GM10266 (cell line): ENCODE measurements at regions not wholly inside any gene's neighbourhood (a gene's known extent, or its start where the extent isn't known, plus 50 kb on each side); places are given as distances from the start of the nearest gene placed in this dataset.

Experiments
- DNase-seq: peaks from one replicate; pipeline ENCODE4 v3.0.0; 2012; ENCODE audit errors: extremely low spot score
- TF ChIP-seq, protein P1 (sequence below): IDR thresholded peaks from 2 replicates; pipeline ENCODE4 v1.5.1; 2012; ENCODE audit warnings: mild to moderate bottlenecking, low read depth; ENCODE audit not compliant: control insufficient read depth, insufficient read depth; ENCODE audit errors: missing control alignments

DNA sequence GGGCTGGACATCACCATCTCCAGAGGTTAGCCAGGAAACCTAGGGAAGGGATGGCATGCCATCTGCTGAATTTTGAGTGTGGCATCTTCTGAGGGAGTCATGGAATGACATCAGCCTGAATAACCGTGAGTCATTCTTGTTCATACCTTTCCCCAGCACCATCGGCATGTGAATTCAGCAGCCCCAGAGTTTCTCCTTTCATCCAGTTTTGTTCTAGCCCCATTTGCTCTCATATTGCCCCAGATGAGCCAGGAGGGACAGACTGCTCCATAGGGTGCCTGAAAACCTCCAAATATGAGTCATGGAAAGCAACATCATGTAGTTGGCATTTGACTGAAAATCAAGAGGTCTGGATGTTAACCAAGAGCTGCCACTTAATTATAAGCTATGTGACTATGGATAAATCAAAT lies 219.2 kb upstream of the SGK1 start:
- no peak for DNase-seq
- TF ChIP-seq, protein P1, sequence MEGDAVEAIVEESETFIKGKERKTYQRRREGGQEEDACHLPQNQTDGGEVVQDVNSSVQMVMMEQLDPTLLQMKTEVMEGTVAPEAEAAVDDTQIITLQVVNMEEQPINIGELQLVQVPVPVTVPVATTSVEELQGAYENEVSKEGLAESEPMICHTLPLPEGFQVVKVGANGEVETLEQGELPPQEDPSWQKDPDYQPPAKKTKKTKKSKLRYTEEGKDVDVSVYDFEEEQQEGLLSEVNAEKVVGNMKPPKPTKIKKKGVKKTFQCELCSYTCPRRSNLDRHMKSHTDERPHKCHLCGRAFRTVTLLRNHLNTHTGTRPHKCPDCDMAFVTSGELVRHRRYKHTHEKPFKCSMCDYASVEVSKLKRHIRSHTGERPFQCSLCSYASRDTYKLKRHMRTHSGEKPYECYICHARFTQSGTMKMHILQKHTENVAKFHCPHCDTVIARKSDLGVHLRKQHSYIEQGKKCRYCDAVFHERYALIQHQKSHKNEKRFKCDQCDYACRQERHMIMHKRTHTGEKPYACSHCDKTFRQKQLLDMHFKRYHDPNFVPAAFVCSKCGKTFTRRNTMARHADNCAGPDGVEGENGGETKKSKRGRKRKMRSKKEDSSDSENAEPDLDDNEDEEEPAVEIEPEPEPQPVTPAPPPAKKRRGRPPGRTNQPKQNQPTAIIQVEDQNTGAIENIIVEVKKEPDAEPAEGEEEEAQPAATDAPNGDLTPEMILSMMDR: no peak

DNA sequence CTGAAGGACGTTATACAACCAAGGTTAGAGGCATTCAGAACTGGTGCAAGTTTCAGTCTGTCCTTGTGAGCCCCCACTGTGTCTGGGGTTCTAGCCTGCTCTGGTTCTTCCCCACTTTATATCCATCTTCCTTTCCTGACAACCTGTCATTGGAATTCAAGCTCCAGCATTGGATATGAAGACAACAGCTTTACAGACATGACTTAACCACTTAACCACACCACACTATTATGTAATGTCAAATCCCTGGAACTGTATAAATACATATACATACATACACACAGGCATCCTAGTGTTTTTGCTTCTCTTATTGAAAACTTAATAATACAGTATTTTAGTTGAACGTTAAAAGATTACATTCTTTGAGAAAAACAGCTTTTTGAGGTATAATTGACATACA lies 217.9 kb upstream of the SGK1 start:
- no peak for DNase-seq
- TF ChIP-seq, protein P1: no peak

DNA sequence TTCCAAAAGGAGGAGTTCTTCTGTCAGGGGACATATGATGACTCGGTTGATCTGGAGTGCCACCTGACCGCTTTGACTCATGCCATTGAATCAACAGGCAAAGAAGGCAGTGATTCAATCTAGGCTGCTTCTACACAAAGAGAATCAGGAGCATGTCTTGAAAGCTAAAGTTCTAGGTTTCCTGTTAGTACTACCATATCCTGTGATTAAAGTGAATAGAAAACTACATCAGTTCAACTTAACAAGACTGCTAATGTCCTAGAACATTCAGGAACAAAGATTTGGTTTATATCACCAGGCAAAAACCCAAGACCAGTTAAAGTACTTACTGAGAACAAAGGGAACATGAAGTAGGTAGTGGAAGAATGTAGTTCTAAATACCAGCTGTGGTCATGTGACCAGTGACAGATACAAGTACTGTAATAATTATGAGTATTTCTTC lies 216.8 kb upstream of the SGK1 start:
- DNase-seq: no peak
- TF ChIP-seq, protein P1: no peak

DNA sequence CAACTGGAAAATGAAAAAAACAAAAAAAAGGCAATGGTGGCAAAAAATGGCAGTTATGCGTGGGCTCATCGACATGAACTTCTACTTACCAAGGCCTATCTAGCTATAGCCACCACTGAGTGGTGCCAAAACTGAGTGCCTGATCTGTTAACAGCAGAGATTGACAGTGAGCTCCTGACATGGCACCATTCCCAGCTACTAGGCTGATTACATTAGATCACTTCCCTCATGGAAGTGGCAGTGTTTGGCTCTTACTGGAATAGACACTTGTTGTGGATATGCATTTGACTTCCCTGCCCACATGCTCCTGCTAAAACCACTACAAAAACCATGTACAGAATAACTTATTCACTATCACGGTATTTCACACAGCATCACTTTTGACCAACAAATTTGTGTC lies 216.1 kb upstream of the SGK1 start:
- TF ChIP-seq, protein P1: no peak
- no peak for DNase-seq

DNA sequence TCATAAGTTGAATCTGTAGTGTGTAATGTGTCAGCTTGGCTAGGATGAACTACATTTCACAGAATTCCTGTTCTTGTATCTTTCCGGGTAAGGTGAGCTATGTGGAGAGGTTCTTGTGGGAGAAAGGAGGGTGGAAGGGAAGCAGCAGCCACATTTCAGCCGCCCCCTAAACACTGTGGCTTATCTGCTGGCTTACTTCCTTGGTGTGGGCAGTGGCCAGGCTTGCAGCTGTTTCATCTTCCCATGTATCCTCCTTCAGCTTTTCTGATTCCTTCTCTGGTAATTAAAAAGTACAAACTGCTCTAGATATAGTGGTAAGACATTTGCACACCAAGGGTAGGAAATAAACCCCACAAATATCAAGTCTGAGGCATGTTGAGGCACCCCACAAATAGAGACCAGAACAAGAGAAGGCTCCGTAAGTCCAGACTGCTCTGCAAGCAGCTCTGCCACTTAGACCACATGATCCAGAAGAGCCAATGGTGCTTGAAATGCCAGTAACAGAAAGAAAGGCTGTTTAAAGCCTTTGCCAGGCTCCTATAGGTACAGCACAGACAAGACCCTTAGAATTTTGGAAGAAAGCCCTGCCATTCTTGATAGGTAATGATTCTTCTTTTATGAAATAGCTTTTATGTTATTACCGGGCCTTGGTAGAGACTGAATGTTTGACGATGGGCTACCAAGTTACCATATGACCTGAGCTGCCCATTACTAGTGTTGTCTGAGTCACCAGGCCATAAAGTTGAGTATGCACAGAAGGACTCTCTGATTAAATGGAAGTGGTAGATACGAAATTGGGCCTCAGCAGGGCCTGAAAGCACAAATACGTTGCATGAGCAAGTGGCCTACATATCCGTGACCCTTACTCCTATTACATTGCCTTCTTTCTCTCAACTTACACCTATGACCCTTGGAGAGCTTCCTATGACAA lies 215.0 kb upstream of the SGK1 start:
- no peak for DNase-seq
- TF ChIP-seq, protein P1: no peak

DNA sequence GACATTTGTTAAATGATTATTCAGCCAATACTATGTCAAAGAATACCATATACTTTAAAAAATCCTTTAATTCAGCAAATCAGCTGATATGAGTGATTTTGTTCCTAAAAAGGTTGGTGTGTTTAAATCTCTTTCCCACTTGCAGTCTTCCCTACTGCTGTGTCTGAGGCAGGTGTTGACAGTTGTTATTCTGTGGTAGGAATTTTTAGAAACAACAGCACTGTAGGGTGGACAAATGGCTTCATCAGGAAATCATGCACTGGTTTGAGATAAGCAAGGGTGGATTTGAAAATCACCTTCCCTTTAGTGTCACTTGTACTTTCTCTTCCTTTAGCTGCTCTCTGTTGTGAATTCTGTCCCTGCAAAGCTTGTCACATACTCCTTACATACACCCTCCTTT lies 213.7 kb upstream of the SGK1 start:
- TF ChIP-seq, protein P1: no peak
- DNase-seq: no peak

DNA sequence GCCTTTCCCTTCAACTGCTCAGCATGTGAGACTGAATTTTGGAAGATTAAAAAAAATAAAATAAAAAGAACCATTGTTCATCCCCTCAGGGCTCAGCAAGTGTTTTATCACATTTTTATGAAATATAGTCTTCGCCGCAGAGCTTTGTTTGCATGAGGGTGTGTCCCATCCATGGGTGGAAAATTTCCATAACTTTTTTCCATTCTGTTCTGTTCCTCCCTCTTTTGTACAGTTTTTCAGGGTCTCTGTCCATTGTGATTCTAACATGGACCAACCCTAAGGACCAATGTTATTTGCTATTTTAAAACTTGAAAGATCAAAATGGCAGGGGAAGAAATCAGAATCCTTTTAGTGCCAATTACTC lies 213.3 kb upstream of the SGK1 start:
- no peak for DNase-seq
- TF ChIP-seq, protein P1: no peak
